ENCODE measurements at regions not wholly inside any gene's neighbourhood (a gene's known extent, or its start where the extent isn't known, plus 50 kb on each side); places are given as distances from the start of the nearest gene placed in this dataset.

- TF ChIP-seq, protein P1, sequence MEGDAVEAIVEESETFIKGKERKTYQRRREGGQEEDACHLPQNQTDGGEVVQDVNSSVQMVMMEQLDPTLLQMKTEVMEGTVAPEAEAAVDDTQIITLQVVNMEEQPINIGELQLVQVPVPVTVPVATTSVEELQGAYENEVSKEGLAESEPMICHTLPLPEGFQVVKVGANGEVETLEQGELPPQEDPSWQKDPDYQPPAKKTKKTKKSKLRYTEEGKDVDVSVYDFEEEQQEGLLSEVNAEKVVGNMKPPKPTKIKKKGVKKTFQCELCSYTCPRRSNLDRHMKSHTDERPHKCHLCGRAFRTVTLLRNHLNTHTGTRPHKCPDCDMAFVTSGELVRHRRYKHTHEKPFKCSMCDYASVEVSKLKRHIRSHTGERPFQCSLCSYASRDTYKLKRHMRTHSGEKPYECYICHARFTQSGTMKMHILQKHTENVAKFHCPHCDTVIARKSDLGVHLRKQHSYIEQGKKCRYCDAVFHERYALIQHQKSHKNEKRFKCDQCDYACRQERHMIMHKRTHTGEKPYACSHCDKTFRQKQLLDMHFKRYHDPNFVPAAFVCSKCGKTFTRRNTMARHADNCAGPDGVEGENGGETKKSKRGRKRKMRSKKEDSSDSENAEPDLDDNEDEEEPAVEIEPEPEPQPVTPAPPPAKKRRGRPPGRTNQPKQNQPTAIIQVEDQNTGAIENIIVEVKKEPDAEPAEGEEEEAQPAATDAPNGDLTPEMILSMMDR (IDR thresholded peaks at IDR 0.05): no peak
- TF ChIP-seq POLR2A (IDR thresholded peaks at IDR 0.05): no peak
Observed at GRCh38 chr1:184241446-184241845, 145.4 kb upstream of the C1orf21 start.

All from right lobe of liver (tissue), 4 donors.